ENCODE measurements at regions not wholly inside any gene's neighbourhood (a gene's known extent, or its start where the extent isn't known, plus 50 kb on each side); places are given as distances from the start of the nearest gene placed in this dataset.

- TF ChIP-seq CTCF (IDR thresholded peaks at IDR 0.05) (no peak), ZFX (IDR thresholded peaks at IDR 0.05; ENCODE audit: borderline replicate concordance) (no peak)
Observed at GRCh38 chr13:87524775-87525174, 146.4 kb upstream of the SLITRK5 start.

All from 22Rv1 (cell line).